Keratinocyte (primary cell): ENCODE measurements at regions not wholly inside any gene's neighbourhood (a gene's known extent, or its start where the extent isn't known, plus 50 kb on each side); places are given as distances from the start of the nearest gene placed in this dataset.

Experiments used
- EZH2 ChIP-seq: IDR thresholded peaks from one replicate; pipeline ENCODE4 v1.6.1; 2012; ENCODE audit warnings: inconsistent platforms, mild to moderate bottlenecking, low read length, moderate library complexity
- TF ChIP-seq, protein P1 (sequence below), 3 experiments: IDR thresholded peaks in 1 of 3; conservative IDR thresholded peaks in 1 of 3; optimal IDR thresholded peaks in 1 of 3; 2 replicates in 2 of 3; 3 replicates in 1 of 3; pipeline versions ENCODE3 to v1.5.1; 2011; ENCODE audit warnings: low read length in 3 of 3, mild to moderate bottlenecking in 3 of 3, moderate library complexity in 2 of 3, control low read depth in 1 of 3, inconsistent platforms in 1 of 3; ENCODE audit not compliant: insufficient read depth in 2 of 3; ENCODE audit errors: extremely low read depth in 1 of 3

- TF ChIP-seq, protein P1, sequence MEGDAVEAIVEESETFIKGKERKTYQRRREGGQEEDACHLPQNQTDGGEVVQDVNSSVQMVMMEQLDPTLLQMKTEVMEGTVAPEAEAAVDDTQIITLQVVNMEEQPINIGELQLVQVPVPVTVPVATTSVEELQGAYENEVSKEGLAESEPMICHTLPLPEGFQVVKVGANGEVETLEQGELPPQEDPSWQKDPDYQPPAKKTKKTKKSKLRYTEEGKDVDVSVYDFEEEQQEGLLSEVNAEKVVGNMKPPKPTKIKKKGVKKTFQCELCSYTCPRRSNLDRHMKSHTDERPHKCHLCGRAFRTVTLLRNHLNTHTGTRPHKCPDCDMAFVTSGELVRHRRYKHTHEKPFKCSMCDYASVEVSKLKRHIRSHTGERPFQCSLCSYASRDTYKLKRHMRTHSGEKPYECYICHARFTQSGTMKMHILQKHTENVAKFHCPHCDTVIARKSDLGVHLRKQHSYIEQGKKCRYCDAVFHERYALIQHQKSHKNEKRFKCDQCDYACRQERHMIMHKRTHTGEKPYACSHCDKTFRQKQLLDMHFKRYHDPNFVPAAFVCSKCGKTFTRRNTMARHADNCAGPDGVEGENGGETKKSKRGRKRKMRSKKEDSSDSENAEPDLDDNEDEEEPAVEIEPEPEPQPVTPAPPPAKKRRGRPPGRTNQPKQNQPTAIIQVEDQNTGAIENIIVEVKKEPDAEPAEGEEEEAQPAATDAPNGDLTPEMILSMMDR (optimal IDR thresholded peaks at IDR 0.05 in 1 of 3, IDR thresholded peaks at IDR 0.05 in 1 of 3, conservative IDR thresholded peaks at IDR 0.05 in 1 of 3; ENCODE audit: extremely low read depth in 1 of 3, insufficient read depth in 2 of 3, low read length in 3 of 3) = no peak
- no peak for TF ChIP-seq EZH2
These were observed 738.8 kb upstream of the SGO1 start for GRCh38 chr3:20924646-20925385.
